ENCODE measurements at regions not wholly inside any gene's neighbourhood (a gene's known extent, or its start where the extent isn't known, plus 50 kb on each side); places are given as distances from the start of the nearest gene placed in this dataset.

- TF ChIP-seq CTCF (IDR thresholded peaks at IDR 0.05) (no peak), POLR2A (IDR thresholded peaks at IDR 0.05) (no peak), EP300 (IDR thresholded peaks at IDR 0.05) (no peak), POLR2AphosphoS5 (IDR thresholded peaks at IDR 0.05) (no peak)
Measured at GRCh38 chr5:51816427-51816826, 433.2 kb downstream of the ISL1 start.
